ENCODE measurements at regions not wholly inside any gene's neighbourhood (a gene's known extent, or its start where the extent isn't known, plus 50 kb on each side); places are given as distances from the start of the nearest gene placed in this dataset.

GRCh38 chr12:60075091-60075490 is 479.3 kb downstream of the SLC16A7 start:
- no peak for ATAC-seq (ENCODE audit: low read depth in 2 of 2)
- Mint-ChIP-seq H3K4me3 (peak overlapping the region in 1 of 4 donors; percentile 57), H3K36me3 (no peaks in the 10 kb centered on the region)

GRCh38 chr12:60078026-60078425 is 482.2 kb downstream of the SLC16A7 start:
- Histone ChIP-seq H3K27me3 (ENCODE audit: control insufficient read depth, insufficient read depth, low read length) (no peaks in the 10 kb centered on the region), H3K4me1 (ENCODE audit: control insufficient read depth, insufficient read depth, low read length, poor library complexity, severe bottlenecking) (no peaks in the 10 kb centered on the region), H3K27ac (ENCODE audit: insufficient read depth, low read length, poor library complexity, severe bottlenecking) (no peak overlapping the region), H3K36me3 (ENCODE audit: control insufficient read depth, insufficient read depth, low read length) (no peaks in the 10 kb centered on the region), H3K4me3 (ENCODE audit: low read depth, low read length) (no peak overlapping the region), H3K9me3 (ENCODE audit: control insufficient read depth in 2 of 2, low read length in 2 of 2) (no peaks in the 10 kb centered on the region)
- H3K27ac Mint-ChIP-seq: no peak overlapping the region
- ATAC-seq (ENCODE audit: low read depth in 2 of 2) (no peak), DNase-seq (no peak)
- no peaks in the 10 kb centered on the region for H3K36me3 Mint-ChIP-seq
- no peak overlapping the region for H3K4me3 Mint-ChIP-seq
- peaks cover 2 to 14% (median 5%) of the 10 kb centered on the region in 7 donors for H3K9me3 Mint-ChIP-seq
- H3K27me3 Mint-ChIP-seq: no peaks in the 10 kb centered on the region
- no peaks in the 10 kb centered on the region for H3K4me1 Mint-ChIP-seq

More at GRCh38 chr12:60075091-60075490, 479.3 kb downstream of the SLC16A7 start:
- Histone ChIP-seq H3K27me3 (ENCODE audit: control insufficient read depth, insufficient read depth, low read length) (no peaks in the 10 kb centered on the region), H3K27ac (ENCODE audit: insufficient read depth, low read length, poor library complexity, severe bottlenecking) (no peak overlapping the region), H3K9me3 (ENCODE audit: control insufficient read depth in 2 of 2, low read length in 2 of 2) (no peaks in the 10 kb centered on the region), H3K36me3 (ENCODE audit: control insufficient read depth, insufficient read depth, low read length) (no peaks in the 10 kb centered on the region), H3K4me3 (ENCODE audit: low read depth, low read length) (no peak overlapping the region), H3K4me1 (ENCODE audit: control insufficient read depth, insufficient read depth, low read length, poor library complexity, severe bottlenecking) (no peaks in the 10 kb centered on the region)
- H3K4me1 Mint-ChIP-seq: no peaks in the 10 kb centered on the region
- no peak overlapping the region for H3K27ac Mint-ChIP-seq
- H3K27me3 Mint-ChIP-seq: no peaks in the 10 kb centered on the region
- no peak for DNase-seq
- peaks cover 0 to 9% (median 4%) of the 10 kb centered on the region in 7 donors for H3K9me3 Mint-ChIP-seq

GRCh38 chr12:60093428-60093827 is 497.6 kb downstream of the SLC16A7 start:
- Histone ChIP-seq H3K4me3 (ENCODE audit: low read depth, low read length) (no peak overlapping the region), H3K9me3 (ENCODE audit: control insufficient read depth in 2 of 2, low read length in 2 of 2) (no peaks in the 10 kb centered on the region), H3K4me1 (ENCODE audit: control insufficient read depth, insufficient read depth, low read length, poor library complexity, severe bottlenecking) (no peaks in the 10 kb centered on the region), H3K27me3 (ENCODE audit: control insufficient read depth, insufficient read depth, low read length) (no peaks in the 10 kb centered on the region), H3K27ac (ENCODE audit: insufficient read depth, low read length, poor library complexity, severe bottlenecking) (no peak overlapping the region), H3K36me3 (ENCODE audit: control insufficient read depth, insufficient read depth, low read length) (no peaks in the 10 kb centered on the region)
- Mint-ChIP-seq H3K36me3 (no peaks in the 10 kb centered on the region), H3K27me3 (no peaks in the 10 kb centered on the region), H3K9me3 (peaks cover 0 to 11% (median 2%) of the 10 kb centered on the region in 7 donors), H3K27ac (no peak overlapping the region), H3K4me1 (no peaks in the 10 kb centered on the region), H3K4me3 (no peak overlapping the region)
- DNase-seq (no peak), ATAC-seq (ENCODE audit: low read depth in 2 of 2) (no peak)

GRCh38 chr12:60094436-60094835 is 498.6 kb downstream of the SLC16A7 start:
- no peak overlapping the region for H3K4me3 ChIP-seq (ENCODE audit: low read depth, low read length)
- Mint-ChIP-seq H3K27me3 (no peaks in the 10 kb centered on the region), H3K27ac (no peak overlapping the region), H3K4me3 (no peak overlapping the region), H3K36me3 (no peaks in the 10 kb centered on the region), H3K4me1 (no peaks in the 10 kb centered on the region), H3K9me3 (peaks cover 0 to 14% (median 2%) of the 10 kb centered on the region in 7 donors)
- DNase-seq (no peak), ATAC-seq (ENCODE audit: low read depth in 2 of 2) (no peak)
- no peaks in the 10 kb centered on the region for H3K36me3 ChIP-seq (ENCODE audit: control insufficient read depth, insufficient read depth, low read length)
- no peaks in the 10 kb centered on the region for H3K4me1 ChIP-seq (ENCODE audit: control insufficient read depth, insufficient read depth, low read length, poor library complexity, severe bottlenecking)
- H3K27me3 ChIP-seq (ENCODE audit: control insufficient read depth, insufficient read depth, low read length): no peaks in the 10 kb centered on the region
- H3K9me3 ChIP-seq (ENCODE audit: control insufficient read depth in 2 of 2, low read length in 2 of 2): no peaks in the 10 kb centered on the region
- H3K27ac ChIP-seq (ENCODE audit: insufficient read depth, low read length, poor library complexity, severe bottlenecking): no peak overlapping the region

- H3K27ac ChIP-seq (ENCODE audit: insufficient read depth, low read length, poor library complexity, severe bottlenecking): no peak overlapping the region
- DNase-seq (no peak), ATAC-seq (ENCODE audit: low read depth in 2 of 2) (no peak)
- Mint-ChIP-seq H3K27ac (no peak overlapping the region), H3K27me3 (no peaks in the 10 kb centered on the region), H3K4me1 (no peaks in the 10 kb centered on the region), H3K9me3 (peaks cover 0 to 14% (median 2%) of the 10 kb centered on the region in 7 donors), H3K36me3 (no peaks in the 10 kb centered on the region), H3K4me3 (no peak overlapping the region)
- H3K9me3 ChIP-seq (ENCODE audit: control insufficient read depth in 2 of 2, low read length in 2 of 2): no peaks in the 10 kb centered on the region
- no peaks in the 10 kb centered on the region for H3K4me1 ChIP-seq (ENCODE audit: control insufficient read depth, insufficient read depth, low read length, poor library complexity, severe bottlenecking)
- H3K36me3 ChIP-seq (ENCODE audit: control insufficient read depth, insufficient read depth, low read length): no peaks in the 10 kb centered on the region
- H3K27me3 ChIP-seq (ENCODE audit: control insufficient read depth, insufficient read depth, low read length): no peaks in the 10 kb centered on the region
- H3K4me3 ChIP-seq (ENCODE audit: low read depth, low read length): no peak overlapping the region
These were observed 500.9 kb downstream of the SLC16A7 start for GRCh38 chr12:60096727-60097126.

- ATAC-seq (ENCODE audit: low read depth in 2 of 2) (no peak), DNase-seq (no peak)
- Mint-ChIP-seq H3K4me1 (no peaks in the 10 kb centered on the region), H3K36me3 (no peaks in the 10 kb centered on the region), H3K4me3 (no peak overlapping the region), H3K27me3 (no peaks in the 10 kb centered on the region), H3K9me3 (peaks cover 0 to 14% (median 2%) of the 10 kb centered on the region in 7 donors), H3K27ac (no peak overlapping the region)
- H3K9me3 ChIP-seq (ENCODE audit: control insufficient read depth in 2 of 2, low read length in 2 of 2): no peaks in the 10 kb centered on the region
- no peak overlapping the region for H3K27ac ChIP-seq (ENCODE audit: insufficient read depth, low read length, poor library complexity, severe bottlenecking)
- no peak overlapping the region for H3K4me3 ChIP-seq (ENCODE audit: low read depth, low read length)
- H3K36me3 ChIP-seq (ENCODE audit: control insufficient read depth, insufficient read depth, low read length): no peaks in the 10 kb centered on the region
- H3K4me1 ChIP-seq (ENCODE audit: control insufficient read depth, insufficient read depth, low read length, poor library complexity, severe bottlenecking): no peaks in the 10 kb centered on the region
- H3K27me3 ChIP-seq (ENCODE audit: control insufficient read depth, insufficient read depth, low read length): no peaks in the 10 kb centered on the region
These were observed 504.3 kb downstream of the SLC16A7 start for GRCh38 chr12:60100160-60100559.

GRCh38 chr12:60100852-60101251 is 505.0 kb downstream of the SLC16A7 start:
- H3K4me1 Mint-ChIP-seq: no peaks in the 10 kb centered on the region
- Histone ChIP-seq H3K4me1 (ENCODE audit: control insufficient read depth, insufficient read depth, low read length, poor library complexity, severe bottlenecking) (no peaks in the 10 kb centered on the region), H3K4me3 (ENCODE audit: low read depth, low read length) (no peak overlapping the region), H3K27ac (ENCODE audit: insufficient read depth, low read length, poor library complexity, severe bottlenecking) (no peak overlapping the region), H3K36me3 (ENCODE audit: control insufficient read depth, insufficient read depth, low read length) (no peaks in the 10 kb centered on the region), H3K9me3 (ENCODE audit: control insufficient read depth in 2 of 2, low read length in 2 of 2) (no peaks in the 10 kb centered on the region), H3K27me3 (ENCODE audit: control insufficient read depth, insufficient read depth, low read length) (no peaks in the 10 kb centered on the region)
- H3K27me3 Mint-ChIP-seq: no peaks in the 10 kb centered on the region
- ATAC-seq (ENCODE audit: low read depth in 2 of 2): no peak
- H3K9me3 Mint-ChIP-seq: peaks cover 0 to 14% (median 2%) of the 10 kb centered on the region in 7 donors
- H3K27ac Mint-ChIP-seq: no peak overlapping the region
- no peak overlapping the region for H3K4me3 Mint-ChIP-seq
- no peak for DNase-seq
- H3K36me3 Mint-ChIP-seq: no peaks in the 10 kb centered on the region

GRCh38 chr12:60101715-60102114 is 505.9 kb downstream of the SLC16A7 start:
- no peaks in the 10 kb centered on the region for H3K9me3 ChIP-seq (ENCODE audit: control insufficient read depth in 2 of 2, low read length in 2 of 2)
- no peak overlapping the region for H3K27ac ChIP-seq (ENCODE audit: insufficient read depth, low read length, poor library complexity, severe bottlenecking)
- Mint-ChIP-seq H3K36me3 (no peaks in the 10 kb centered on the region), H3K27me3 (no peaks in the 10 kb centered on the region), H3K4me3 (no peak overlapping the region), H3K9me3 (peaks cover 0 to 13% (median 2%) of the 10 kb centered on the region in 7 donors), H3K4me1 (no peaks in the 10 kb centered on the region), H3K27ac (no peak overlapping the region)
- ATAC-seq (ENCODE audit: low read depth in 2 of 2) (no peak), DNase-seq (no peak)
- no peaks in the 10 kb centered on the region for H3K4me1 ChIP-seq (ENCODE audit: control insufficient read depth, insufficient read depth, low read length, poor library complexity, severe bottlenecking)
- H3K4me3 ChIP-seq (ENCODE audit: low read depth, low read length): no peak overlapping the region
- no peaks in the 10 kb centered on the region for H3K36me3 ChIP-seq (ENCODE audit: control insufficient read depth, insufficient read depth, low read length)
- no peaks in the 10 kb centered on the region for H3K27me3 ChIP-seq (ENCODE audit: control insufficient read depth, insufficient read depth, low read length)
